ENCODE measurements at regions not wholly inside any gene's neighbourhood (a gene's known extent, or its start where the extent isn't known, plus 50 kb on each side); places are given as distances from the start of the nearest gene placed in this dataset.

- no peak for TF ChIP-seq NANOG (IDR thresholded peaks at IDR 0.05; ENCODE audit: insufficient read depth, low read depth, low read length, poor library complexity, severe bottlenecking)
Observed at GRCh38 chr9:14994738-14995137, 84.5 kb upstream of the FREM1 start (continued).
